ENCODE measurements at regions not wholly inside any gene's neighbourhood (a gene's known extent, or its start where the extent isn't known, plus 50 kb on each side); places are given as distances from the start of the nearest gene placed in this dataset.

DNA sequence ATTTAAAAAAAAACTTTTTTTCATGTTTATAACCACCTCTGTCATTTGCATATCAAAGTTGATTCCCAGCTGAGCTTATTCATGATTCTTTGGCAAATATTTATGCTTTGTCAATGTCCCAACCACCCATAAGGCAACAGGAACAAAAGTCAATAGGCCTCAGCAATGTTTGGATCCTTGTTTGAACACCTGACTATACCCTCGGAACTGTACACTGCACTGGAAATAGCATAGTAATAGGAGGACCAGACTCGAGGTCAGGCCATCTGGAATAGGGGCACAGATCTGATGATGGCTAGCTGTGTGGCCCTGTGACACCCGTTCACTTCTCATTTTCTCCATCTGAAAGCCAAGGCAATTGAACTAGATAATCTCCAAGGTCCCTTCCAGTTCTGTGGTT lies 301.7 kb upstream of the ATP11B start:
- WGBS, 2 donors: 67 to 80% methylated on average over 3 of the region's 3 CpGs

DNA sequence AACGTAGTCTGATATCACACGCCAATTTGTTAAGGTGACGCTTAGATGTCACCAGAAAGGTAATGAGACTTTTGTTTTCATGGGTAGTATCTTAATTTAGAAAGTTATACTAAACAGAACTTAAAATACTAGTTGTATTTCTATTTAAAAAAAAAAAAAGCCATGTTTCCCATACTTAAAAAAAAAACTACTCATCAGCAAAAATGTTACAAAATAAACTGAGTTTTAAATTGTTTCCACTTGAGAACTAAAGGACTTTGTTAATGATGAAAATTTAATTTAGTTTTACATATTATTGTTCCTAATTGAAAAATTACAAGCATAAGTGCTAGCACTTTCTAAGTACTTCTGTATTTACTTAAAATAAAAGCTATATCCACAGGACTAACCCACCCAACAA lies 300.8 kb upstream of the ATP11B start:
- Histone ChIP-seq H3K36me3 (ENCODE audit: control insufficient read depth in 4 of 4, insufficient read depth in 4 of 4, low read length in 4 of 4) (no peaks in the 10 kb centered on the region), H3K4me3 (no peak overlapping the region)
- 96 to 97% methylated on average over 3 of the region's 3 CpGs for WGBS, 2 donors

More for the DNA sequence above, 301.7 kb upstream of the ATP11B start:
- no peaks in the 10 kb centered on the region for H3K9me3 ChIP-seq (ENCODE audit: control insufficient read depth in 4 of 4, insufficient read depth in 3 of 4, low read length in 3 of 4)
- no peak overlapping the region for H3K4me3 ChIP-seq
- H3K4me1 ChIP-seq (ENCODE audit: control insufficient read depth in 5 of 5, insufficient read depth in 5 of 5, low read length in 5 of 5): peaks cover 0 to 11% (median 0%) of the 10 kb centered on the region in 5 donors
- DNase-seq: no peak
- H3K27me3 ChIP-seq (ENCODE audit: control insufficient read depth in 3 of 3, insufficient read depth in 3 of 3, low read length in 2 of 3): no peaks in the 10 kb centered on the region
- ATAC-seq (ENCODE audit: insufficient read depth, low FRiP score): no peak
- TF ChIP-seq, protein P1, sequence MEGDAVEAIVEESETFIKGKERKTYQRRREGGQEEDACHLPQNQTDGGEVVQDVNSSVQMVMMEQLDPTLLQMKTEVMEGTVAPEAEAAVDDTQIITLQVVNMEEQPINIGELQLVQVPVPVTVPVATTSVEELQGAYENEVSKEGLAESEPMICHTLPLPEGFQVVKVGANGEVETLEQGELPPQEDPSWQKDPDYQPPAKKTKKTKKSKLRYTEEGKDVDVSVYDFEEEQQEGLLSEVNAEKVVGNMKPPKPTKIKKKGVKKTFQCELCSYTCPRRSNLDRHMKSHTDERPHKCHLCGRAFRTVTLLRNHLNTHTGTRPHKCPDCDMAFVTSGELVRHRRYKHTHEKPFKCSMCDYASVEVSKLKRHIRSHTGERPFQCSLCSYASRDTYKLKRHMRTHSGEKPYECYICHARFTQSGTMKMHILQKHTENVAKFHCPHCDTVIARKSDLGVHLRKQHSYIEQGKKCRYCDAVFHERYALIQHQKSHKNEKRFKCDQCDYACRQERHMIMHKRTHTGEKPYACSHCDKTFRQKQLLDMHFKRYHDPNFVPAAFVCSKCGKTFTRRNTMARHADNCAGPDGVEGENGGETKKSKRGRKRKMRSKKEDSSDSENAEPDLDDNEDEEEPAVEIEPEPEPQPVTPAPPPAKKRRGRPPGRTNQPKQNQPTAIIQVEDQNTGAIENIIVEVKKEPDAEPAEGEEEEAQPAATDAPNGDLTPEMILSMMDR (IDR thresholded peaks at IDR 0.05; ENCODE audit: control extremely low read depth, extremely low read depth): no peak
- H3K36me3 ChIP-seq (ENCODE audit: control insufficient read depth in 4 of 4, insufficient read depth in 4 of 4, low read length in 4 of 4): no peaks in the 10 kb centered on the region
- no peak overlapping the region for H3K9ac ChIP-seq (ENCODE audit: insufficient read depth in 1 of 2, low read length in 2 of 2)
- H3K27ac ChIP-seq (ENCODE audit: low read depth in 1 of 2, low read length in 1 of 2): no peak overlapping the region

GRCh38 chr3:182500289-182500688 lies 293.0 kb upstream of the ATP11B start:
- H3K4me3 ChIP-seq: no peak overlapping the region
- DNase-seq (no peak), ATAC-seq (ENCODE audit: insufficient read depth, low FRiP score) (no peak)

More for the DNA sequence above, 300.8 kb upstream of the ATP11B start:
- TF ChIP-seq, protein P1 (IDR thresholded peaks at IDR 0.05; ENCODE audit: control extremely low read depth, extremely low read depth): no peak
- H3K9ac ChIP-seq (ENCODE audit: insufficient read depth in 1 of 2, low read length in 2 of 2): no peak overlapping the region
- ATAC-seq (ENCODE audit: insufficient read depth, low FRiP score) (no peak), DNase-seq (no peak)
- H3K4me1 ChIP-seq (ENCODE audit: control insufficient read depth in 5 of 5, insufficient read depth in 5 of 5, low read length in 5 of 5): peaks cover 0 to 2% (median 0%) of the 10 kb centered on the region in 5 donors
- H3K27ac ChIP-seq (ENCODE audit: low read depth in 1 of 2, low read length in 1 of 2): no peak overlapping the region
- no peaks in the 10 kb centered on the region for H3K9me3 ChIP-seq (ENCODE audit: control insufficient read depth in 4 of 4, insufficient read depth in 3 of 4, low read length in 3 of 4)
- H3K27me3 ChIP-seq (ENCODE audit: control insufficient read depth in 3 of 3, insufficient read depth in 3 of 3, low read length in 2 of 3): no peaks in the 10 kb centered on the region

More at GRCh38 chr3:182500289-182500688, 293.0 kb upstream of the ATP11B start:
- Histone ChIP-seq H3K27ac (ENCODE audit: low read depth in 1 of 2, low read length in 1 of 2) (no peak overlapping the region), H3K4me1 (ENCODE audit: control insufficient read depth in 5 of 5, insufficient read depth in 5 of 5, low read length in 5 of 5) (peaks cover 0 to 27% (median 0%) of the 10 kb centered on the region in 5 donors), H3K9ac (ENCODE audit: insufficient read depth in 1 of 2, low read length in 2 of 2) (no peak overlapping the region), H3K27me3 (ENCODE audit: control insufficient read depth in 3 of 3, insufficient read depth in 3 of 3, low read length in 2 of 3) (no peaks in the 10 kb centered on the region), H3K9me3 (ENCODE audit: control insufficient read depth in 4 of 4, insufficient read depth in 3 of 4, low read length in 3 of 4) (no peaks in the 10 kb centered on the region), H3K36me3 (ENCODE audit: control insufficient read depth in 4 of 4, insufficient read depth in 4 of 4, low read length in 4 of 4) (no peaks in the 10 kb centered on the region)
- WGBS, 2 donors: 77% methylated on average over 10 of the region's 10 CpGs
- TF ChIP-seq, protein P1 (IDR thresholded peaks at IDR 0.05; ENCODE audit: control extremely low read depth, extremely low read depth): no peak
